A549 (cell line): ENCODE measurements at regions not wholly inside any gene's neighbourhood (a gene's known extent, or its start where the extent isn't known, plus 50 kb on each side); places are given as distances from the start of the nearest gene placed in this dataset.

Experiments used
- ATAC-seq, 2 experiments: fragments of 200-7000 bp in 1 of 2; fragments of >200 bp in 1 of 2; cut with Nextera tagmentation in 1 of 2; cut with Tn5 transposase in 1 of 2; 3 replicates each; pipeline versions ENCODE4 v1.8.0 to v1.9.1; 2018 to 2020; ENCODE audit warnings: mild to moderate bottlenecking in 1 of 2, moderate library complexity in 1 of 2
- CTCF ChIA-PET: fragments of 300-600 bp; sonication (Branson Sonifier 250); formaldehyde crosslinking; extraction: SDS; loops from one replicate; lab custom pipeline; 2021; ENCODE audit warnings: antibody characterized with exemption, inconsistent platforms; lab: Yijun Ruan, JAX
- POLR2A ChIA-PET: fragments of 350-600 bp; formaldehyde crosslinking; extraction: SDS; loops from one replicate; lab custom pipeline; 2021; ENCODE audit warnings: antibody characterized with exemption, inconsistent platforms; lab: Yijun Ruan, JAX
- DNase-seq, 2 experiments: peaks; one replicate each; pipeline versions ENCODE4 v3.0.0 to v3.0.0-alpha.2; 2011 to 2016; ENCODE audit warnings: low read depth in 1 of 2, low spot score in 1 of 2
- FAIRE-seq: peaks from 2 replicates; lab custom pipeline; 2011; peaks lifted over from hg19 to GRCh38; lab: Jason Lieb, UNC
- H3K27ac ChIP-seq, 2 experiments: fragments of >200 bp; sonication (Bioruptor Twin); formaldehyde crosslinking; 3 replicates each; pipeline ENCODE4 v1.5.1; 2016 to 2017
- H3K4me1 ChIP-seq: fragments of >200 bp; sonication (Bioruptor Twin); formaldehyde crosslinking; 3 replicates; pipeline ENCODE4 v1.6.1; 2016
- H3K4me2 ChIP-seq: fragments of >200 bp; sonication (Bioruptor Twin); formaldehyde crosslinking; 3 replicates; pipeline ENCODE4 v1.6.1; 2016
- H3K4me3 ChIP-seq: fragments of >200 bp; sonication (Bioruptor Twin); formaldehyde crosslinking; 3 replicates; pipeline ENCODE4 v1.5.1; 2016
- H3K9me3 ChIP-seq: fragments of >200 bp; sonication (Bioruptor Twin); formaldehyde crosslinking; 3 replicates; pipeline ENCODE4 v1.6.1; 2016
- BHLHE40 ChIP-seq: IDR thresholded peaks from 2 replicates; pipeline ENCODE4 v1.6.1; 2012; ENCODE audit warnings: low read depth, low read length, inconsistent platforms
- CHD4 ChIP-seq: fragments of 200-600 bp; sonication (generic); IDR thresholded peaks from 2 replicates; pipeline ENCODE4 v1.6.1; 2016; ENCODE audit warnings: antibody characterized with exemption, mild to moderate bottlenecking, borderline replicate concordance
- EHMT2 ChIP-seq: fragments of 200-600 bp; sonication (generic); IDR thresholded peaks from 2 replicates; pipeline ENCODE4 v1.6.1; 2016; ENCODE audit warnings: antibody characterized with exemption, low read depth, mild to moderate bottlenecking, moderate library complexity
- HEYL ChIP-seq: fragments of 250-450 bp; sonication (Bioruptor Pico); IDR thresholded peaks from 2 replicates; pipeline ENCODE4 v1.8.0; 2021; ENCODE audit warnings: mild to moderate bottlenecking, moderate library complexity
- HMGXB4 ChIP-seq: fragments of 250-450 bp; sonication (Bioruptor Pico); IDR thresholded peaks from 2 replicates; pipeline ENCODE4 v1.5.0; 2021; ENCODE audit warnings: mild to moderate bottlenecking, moderate library complexity, borderline replicate concordance
- MAZ ChIP-seq: fragments of 150-350 bp; IDR thresholded peaks from 2 replicates; pipeline ENCODE4 v1.6.1; 2014; ENCODE audit warnings: antibody characterized with exemption, low read depth, low read length, borderline replicate concordance
- MYC ChIP-seq: IDR thresholded peaks from 2 replicates; pipeline ENCODE4 v1.6.1; 2012; ENCODE audit warnings: mild to moderate bottlenecking, inconsistent platforms, low read length, improper control_type of control experiment, borderline replicate concordance
- NFE2L2 ChIP-seq: fragments of 150-350 bp; conservative IDR thresholded peaks from 2 replicates; pipeline ENCODE4 v1.6.1; 2014; ENCODE audit warnings: low read length
- NPAS2 ChIP-seq: fragments of 250-450 bp; sonication (Bioruptor Pico); IDR thresholded peaks from 2 replicates; pipeline ENCODE4 v1.8.0; 2022; ENCODE audit warnings: mild to moderate bottlenecking, moderate library complexity, borderline replicate concordance
- NR3C1 ChIP-seq: fragments of >200 bp; sonication (Bioruptor Twin); formaldehyde crosslinking; IDR thresholded peaks from 3 replicates; pipeline ENCODE4 v1.6.1; 2017
- POLR2AphosphoS2 ChIP-seq: conservative IDR thresholded peaks from 2 replicates; pipeline ENCODE4 v1.6.1; 2012; ENCODE audit warnings: low read length, improper control_type of control experiment, inconsistent platforms
- RARB ChIP-seq: fragments of 250-450 bp; sonication (Bioruptor Pico); IDR thresholded peaks from 2 replicates; pipeline ENCODE4 v1.8.0; 2021; ENCODE audit warnings: mild to moderate bottlenecking, moderate library complexity
- RCOR1 ChIP-seq: fragments of 150-350 bp; IDR thresholded peaks from 2 replicates; pipeline ENCODE4 v1.6.1; 2014; ENCODE audit warnings: antibody characterized with exemption, low read length, low read depth
- RFX5 ChIP-seq: fragments of 450-650 bp; IDR thresholded peaks from 2 replicates; pipeline ENCODE4 v1.7.1; 2014; ENCODE audit warnings: antibody characterized with exemption, mild to moderate bottlenecking, moderate library complexity
- SREBF2 ChIP-seq: fragments of 450-650 bp; IDR thresholded peaks from 2 replicates; pipeline ENCODE4 v1.6.1; 2014; ENCODE audit warnings: mild to moderate bottlenecking, moderate library complexity
- TFCP2L1 ChIP-seq: fragments of 250-450 bp; sonication (Bioruptor Pico); IDR thresholded peaks from 2 replicates; pipeline ENCODE4 v1.5.0; 2021; ENCODE audit warnings: mild to moderate bottlenecking
- TP53 ChIP-seq: fragments of 250-450 bp; sonication (Bioruptor Pico); IDR thresholded peaks from 2 replicates; pipeline ENCODE4 v1.5.0; 2021; ENCODE audit warnings: mild to moderate bottlenecking, moderate library complexity
- ZC3H11A ChIP-seq: fragments of 450-650 bp; IDR thresholded peaks from 2 replicates; pipeline ENCODE4 v1.6.1; 2014; ENCODE audit warnings: antibody characterized with exemption, mild to moderate bottlenecking
- ZFP36 ChIP-seq: fragments of 450-650 bp; IDR thresholded peaks from 2 replicates; pipeline ENCODE4 v1.6.1; 2014; ENCODE audit warnings: borderline replicate concordance; ENCODE audit not compliant: partially characterized antibody
- ZNF302 ChIP-seq: fragments of 250-450 bp; sonication (Bioruptor Pico); IDR thresholded peaks from 2 replicates; pipeline ENCODE4 v1.9.0; 2021; ENCODE audit warnings: inconsistent platforms, mild to moderate bottlenecking, moderate library complexity
- WGBS: methylation state at CpG from one replicate; pipeline ENCODE4 v1.1.6; 2017; ENCODE audit errors: missing lambda C conversion rate; 5-methylcytosine and 5-hydroxymethylcytosine counted together
- TF ChIP-seq, protein P1 (sequence below): fragments of >200 bp; sonication (Bioruptor Twin); formaldehyde crosslinking; IDR thresholded peaks from 3 replicates; pipeline ENCODE4 v1.6.1; 2016
- TF ChIP-seq, protein P2 (sequence below): fragments of 450-650 bp; IDR thresholded peaks from 2 replicates; pipeline ENCODE4 v1.6.1; 2014; ENCODE audit warnings: antibody characterized with exemption
- TF ChIP-seq, protein P3 (sequence below): IDR thresholded peaks from 2 replicates; pipeline ENCODE4 v1.6.1; 2012
- TF ChIP-seq, protein P4 (sequence below): IDR thresholded peaks from 2 replicates; pipeline ENCODE4 v1.6.1; 2012; ENCODE audit warnings: low read depth, borderline replicate concordance
- TF ChIP-seq, protein P5 (sequence below): fragments of >200 bp; sonication (Bioruptor Twin); formaldehyde crosslinking; IDR thresholded peaks from 2 replicates; pipeline ENCODE4 v1.6.1; 2016

GRCh38 chr5:159763562-159763961 is 152.7 kb upstream of the ADRA1B start:
- no peak for FAIRE-seq
- DNase-seq = no peak
- ChIA-PET CTCF (no interaction called here), POLR2A (no interaction called here)
- H3K9me3 ChIP-seq = no peaks in the 10 kb centered on the region
- H3K4me2 ChIP-seq = no peak overlapping the region
- 89% methylated on average over 9 of the region's 9 CpGs for WGBS
- H3K4me1 ChIP-seq = peaks cover 7% of the 10 kb centered on the region; the same call in 1 of the 3 replicates
- 0 out of 6 replicates have a peak overlapping the region, but pooled peaks of 1 of the 2 experiments have one; percentile 10 for H3K27ac ChIP-seq
- no peak for ATAC-seq
- TF ChIP-seq RARB (CRISPR knock-in tag) = no peak
- no peak for TF ChIP-seq MYC
- no peak for TF ChIP-seq ZC3H11A
- TF ChIP-seq SREBF2 = no peak
- TF ChIP-seq, protein P1, sequence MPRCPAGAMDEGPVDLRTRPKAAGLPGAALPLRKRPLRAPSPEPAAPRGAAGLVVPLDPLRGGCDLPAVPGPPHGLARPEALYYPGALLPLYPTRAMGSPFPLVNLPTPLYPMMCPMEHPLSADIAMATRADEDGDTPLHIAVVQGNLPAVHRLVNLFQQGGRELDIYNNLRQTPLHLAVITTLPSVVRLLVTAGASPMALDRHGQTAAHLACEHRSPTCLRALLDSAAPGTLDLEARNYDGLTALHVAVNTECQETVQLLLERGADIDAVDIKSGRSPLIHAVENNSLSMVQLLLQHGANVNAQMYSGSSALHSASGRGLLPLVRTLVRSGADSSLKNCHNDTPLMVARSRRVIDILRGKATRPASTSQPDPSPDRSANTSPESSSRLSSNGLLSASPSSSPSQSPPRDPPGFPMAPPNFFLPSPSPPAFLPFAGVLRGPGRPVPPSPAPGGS = no peak
- TF ChIP-seq NR3C1 = no peak
- no peak for TF ChIP-seq MAZ
- no peak for TF ChIP-seq NPAS2 (CRISPR knock-in tag)
- no peak for TF ChIP-seq NFE2L2
- TF ChIP-seq, all 56 proteins: peak for 0
- H3K4me3 ChIP-seq = no peak overlapping the region

DNA sequence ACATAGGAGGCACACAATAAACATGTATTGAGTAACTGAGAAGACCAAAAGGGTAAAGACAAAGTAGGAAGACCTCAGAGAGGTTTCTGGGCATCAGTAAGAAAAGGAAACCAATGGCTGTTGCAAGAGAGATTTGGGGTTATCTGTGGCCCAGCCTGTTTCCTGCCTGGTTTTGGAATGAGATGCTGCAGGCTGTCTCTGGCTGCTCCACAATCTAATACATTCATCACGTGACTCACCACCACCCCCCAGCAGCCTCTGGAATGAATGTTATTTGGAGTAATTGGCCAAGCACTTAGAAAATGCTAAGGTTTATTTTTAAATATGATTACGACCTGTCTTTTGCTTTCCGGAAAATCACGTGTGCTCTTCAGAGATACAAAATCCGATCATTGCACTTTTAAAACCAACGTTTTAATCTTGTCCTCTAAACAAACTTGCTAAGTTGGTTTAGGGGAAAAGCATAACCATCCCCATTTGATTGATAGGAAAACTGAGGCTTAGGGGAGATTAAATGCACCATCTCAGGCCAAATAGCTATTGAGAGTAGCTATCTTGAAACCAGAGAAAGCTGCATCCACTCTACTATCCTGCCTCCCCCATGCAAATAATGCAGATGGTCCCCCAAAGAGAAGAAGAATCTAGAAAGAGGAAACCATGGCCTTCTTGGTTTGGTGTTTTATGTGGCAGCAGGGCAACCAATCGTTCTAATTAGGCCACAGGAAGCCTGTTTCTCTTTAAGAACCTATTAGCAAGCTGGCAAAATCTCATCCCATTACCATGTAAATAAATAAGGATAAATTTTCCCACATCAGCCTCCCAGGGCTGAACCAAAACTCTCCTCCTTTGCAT is 151.8 kb upstream of the ADRA1B start:
- no peak for FAIRE-seq
- Histone ChIP-seq H3K4me3 (no peak overlapping the region), H3K9me3 (no peaks in the 10 kb centered on the region), H3K4me1 (peaks cover 7% of the 10 kb centered on the region; the same call in 1 of the 3 replicates), H3K27ac (0 out of 6 replicates have a peak overlapping the region, but pooled peaks of 1 of the 2 experiments have one; percentile 10), H3K4me2 (no peak overlapping the region)
- ChIA-PET POLR2A (no interaction called here), CTCF (interaction anchor here (0.7 to 0.8 kb wide), 2 partner anchors 9 to 223 kb away, joined by 4 read pairs; no protein-coding TSS in a partner anchor)
- TF ChIP-seq, protein P2, sequence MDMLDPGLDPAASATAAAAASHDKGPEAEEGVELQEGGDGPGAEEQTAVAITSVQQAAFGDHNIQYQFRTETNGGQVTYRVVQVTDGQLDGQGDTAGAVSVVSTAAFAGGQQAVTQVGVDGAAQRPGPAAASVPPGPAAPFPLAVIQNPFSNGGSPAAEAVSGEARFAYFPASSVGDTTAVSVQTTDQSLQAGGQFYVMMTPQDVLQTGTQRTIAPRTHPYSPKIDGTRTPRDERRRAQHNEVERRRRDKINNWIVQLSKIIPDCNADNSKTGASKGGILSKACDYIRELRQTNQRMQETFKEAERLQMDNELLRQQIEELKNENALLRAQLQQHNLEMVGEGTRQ = peak; percentile 56
- TF ChIP-seq BHLHE40 = no peak
- ATAC-seq = peak in 1 of 2 experiments; percentile 37; a peak in 2 of 6 replicates
- no peak for DNase-seq
- WGBS = 54% methylated on average over 7 of the region's 7 CpGs

- WGBS = 71% methylated on average over 6 of the region's 6 CpGs
- TF ChIP-seq CHD4 = no peak
- TF ChIP-seq TFCP2L1 (CRISPR knock-in tag) = no peak
- no peak for TF ChIP-seq ZFP36
- no peak for TF ChIP-seq RCOR1
- TF ChIP-seq, protein P3, sequence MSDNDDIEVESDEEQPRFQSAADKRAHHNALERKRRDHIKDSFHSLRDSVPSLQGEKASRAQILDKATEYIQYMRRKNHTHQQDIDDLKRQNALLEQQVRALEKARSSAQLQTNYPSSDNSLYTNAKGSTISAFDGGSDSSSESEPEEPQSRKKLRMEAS = no peak
- TF ChIP-seq MAZ = no peak
- no peak for TF ChIP-seq HEYL
- TF ChIP-seq HMGXB4 (CRISPR knock-in tag) = no peak
- TF ChIP-seq, protein P4, sequence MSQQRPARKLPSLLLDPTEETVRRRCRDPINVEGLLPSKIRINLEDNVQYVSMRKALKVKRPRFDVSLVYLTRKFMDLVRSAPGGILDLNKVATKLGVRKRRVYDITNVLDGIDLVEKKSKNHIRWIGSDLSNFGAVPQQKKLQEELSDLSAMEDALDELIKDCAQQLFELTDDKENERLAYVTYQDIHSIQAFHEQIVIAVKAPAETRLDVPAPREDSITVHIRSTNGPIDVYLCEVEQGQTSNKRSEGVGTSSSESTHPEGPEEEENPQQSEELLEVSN = no peak
- TF ChIP-seq EHMT2 = no peak
- TF ChIP-seq RFX5 = no peak
- TF ChIP-seq ZNF302 = no peak
- TF ChIP-seq, protein P5, sequence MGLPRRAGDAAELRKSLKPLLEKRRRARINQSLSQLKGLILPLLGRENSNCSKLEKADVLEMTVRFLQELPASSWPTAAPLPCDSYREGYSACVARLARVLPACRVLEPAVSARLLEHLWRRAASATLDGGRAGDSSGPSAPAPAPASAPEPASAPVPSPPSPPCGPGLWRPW = no peak
- TF ChIP-seq TP53 (CRISPR knock-in tag) = no peak
- TF ChIP-seq POLR2AphosphoS2 = no peak
- ATAC-seq (no peak), FAIRE-seq (no peak), DNase-seq (no peak)
- ChIA-PET CTCF (interaction anchor here (0.7 to 0.8 kb wide), 2 partner anchors 8 to 223 kb away, joined by 4 read pairs; no protein-coding TSS in a partner anchor), POLR2A (no interaction called here)
- no peak overlapping the region for H3K27ac ChIP-seq
- no peak overlapping the region for H3K4me3 ChIP-seq
- peaks cover 7% of the 10 kb centered on the region; the same call in 1 of the 3 replicates for H3K4me1 ChIP-seq
- H3K4me2 ChIP-seq = no peak overlapping the region
- no peaks in the 10 kb centered on the region for H3K9me3 ChIP-seq
Observed at GRCh38 chr5:159765135-159765433, 151.2 kb upstream of the ADRA1B start.
